GM12891 (cell line): ENCODE measurements at regions not wholly inside any gene's neighbourhood (a gene's known extent, or its start where the extent isn't known, plus 50 kb on each side); places are given as distances from the start of the nearest gene placed in this dataset.
A peak's percentile ranks its signal among the peaks of the same experiment; 100 is the strongest.

ENCODE experiments used
- DNase-seq: peaks from one replicate; pipeline ENCODE4 v3.0.0; 2011; ENCODE audit warnings: low spot score; ENCODE audit not compliant: insufficient read length
- FAIRE-seq: peaks from 2 replicates; lab custom pipeline; 2011; peaks lifted over from hg19 to GRCh38; lab: Jason Lieb, UNC
- PAX5 ChIP-seq: IDR thresholded peaks from 2 replicates; pipeline ENCODE4 v1.6.1; 2011; ENCODE audit warnings: low read length, moderate library complexity, mild to moderate bottlenecking; ENCODE audit not compliant: insufficient read depth, severe bottlenecking
- POLR2A ChIP-seq: IDR thresholded peaks from 2 replicates; pipeline ENCODE4 v1.6.1; 2011; ENCODE audit warnings: low read depth, low read length, control low read depth
- POLR2AphosphoS5 ChIP-seq: IDR thresholded peaks from 2 replicates; pipeline ENCODE4 v1.6.1; 2011; ENCODE audit warnings: low read depth, low read length, control low read depth
- POU2F2 ChIP-seq: IDR thresholded peaks from 2 replicates; pipeline ENCODE4 v1.6.1; 2011; ENCODE audit warnings: low read depth, mild to moderate bottlenecking, control low read depth, low read length, moderate library complexity
- SPI1 ChIP-seq: IDR thresholded peaks from 2 replicates; pipeline ENCODE4 v1.6.1; 2011; ENCODE audit warnings: low read depth, low read length, control low read depth
- TAF1 ChIP-seq: IDR thresholded peaks from 2 replicates; pipeline ENCODE4 v1.6.1; 2011; ENCODE audit warnings: low read depth, low read length, control low read depth

DNA sequence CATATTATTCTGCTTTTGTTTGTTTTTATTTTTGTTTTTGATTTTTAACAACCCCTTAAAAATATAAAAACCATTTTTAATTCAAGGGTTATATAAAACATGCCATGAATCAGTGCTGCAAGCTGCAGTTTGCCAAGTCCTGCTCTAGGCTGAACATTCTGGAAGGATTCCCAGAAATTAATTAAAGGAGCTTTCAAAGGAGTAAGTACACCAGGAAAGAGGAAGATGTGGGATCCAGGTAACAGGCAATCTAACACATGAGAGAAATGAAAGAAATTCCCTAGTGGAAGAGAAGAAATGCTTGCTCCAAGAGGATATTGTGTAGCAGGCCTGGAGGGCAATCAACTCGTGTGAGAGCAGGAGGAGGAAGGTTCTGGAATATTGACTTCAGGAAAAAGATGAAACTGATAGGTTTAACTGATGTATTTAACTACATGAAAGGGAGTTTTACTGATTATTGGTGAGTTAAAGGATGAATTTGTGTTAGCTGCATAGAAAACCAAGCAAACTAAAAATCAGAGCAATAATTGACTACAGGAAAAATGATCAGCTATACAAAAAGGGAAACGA, 146.0 kb upstream of the PHACTR1 start:
- no peak for FAIRE-seq

DNA sequence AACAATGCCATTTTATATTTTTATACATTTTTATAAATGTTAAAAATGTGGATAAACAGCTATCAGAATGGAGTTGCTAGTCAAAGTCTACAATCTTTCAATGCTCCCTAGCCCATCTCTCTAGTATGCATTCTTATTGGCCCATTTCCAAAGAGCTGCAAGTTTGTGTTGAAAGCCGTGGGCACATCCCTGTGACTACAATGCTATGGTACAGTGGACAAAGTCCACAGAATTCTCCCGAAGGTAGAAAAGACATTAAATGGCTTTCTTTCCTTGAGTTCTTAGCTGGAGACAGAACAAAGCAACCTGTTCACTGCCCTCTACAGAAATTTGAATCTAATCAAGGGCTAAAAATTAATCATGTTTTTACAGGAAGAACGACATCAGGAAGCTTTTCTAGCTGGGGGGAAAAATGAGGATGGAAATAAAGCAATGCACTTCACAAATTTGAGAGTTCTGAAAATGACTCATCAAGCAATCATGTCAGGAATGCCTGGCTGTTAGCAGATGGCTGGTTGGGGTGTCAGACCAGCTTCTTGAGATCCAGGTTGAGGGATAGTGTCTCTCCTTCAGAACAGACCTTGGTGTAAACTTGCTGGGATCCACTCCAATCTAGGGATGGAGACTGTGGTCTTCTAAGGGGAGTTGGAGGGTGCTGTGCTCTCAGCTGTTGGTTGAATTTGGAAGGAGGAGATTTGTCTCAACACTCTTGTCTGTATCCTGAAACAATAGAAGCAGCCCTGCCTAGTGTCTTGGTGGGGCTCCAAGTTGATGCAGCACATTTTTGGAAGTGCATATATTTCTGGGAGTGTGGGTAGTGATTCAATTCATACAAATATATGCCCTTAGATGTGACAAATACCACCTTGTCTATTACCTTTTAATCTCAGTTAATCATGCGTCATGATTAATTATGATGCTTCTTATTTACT, 143.4 kb upstream of the PHACTR1 start:
- no peak for FAIRE-seq
- TF ChIP-seq POU2F2 (no peak), POLR2AphosphoS5 (no peak), PAX5 (no peak), POLR2A (no peak), TAF1 (no peak), SPI1 (no peak)

More for the DNA sequence above, 146.0 kb upstream of the PHACTR1 start:
- TF ChIP-seq TAF1 (no peak), POU2F2 (no peak), POLR2AphosphoS5 (no peak), POLR2A (no peak), SPI1 (no peak), PAX5 (no peak)
- no peak for DNase-seq

DNA sequence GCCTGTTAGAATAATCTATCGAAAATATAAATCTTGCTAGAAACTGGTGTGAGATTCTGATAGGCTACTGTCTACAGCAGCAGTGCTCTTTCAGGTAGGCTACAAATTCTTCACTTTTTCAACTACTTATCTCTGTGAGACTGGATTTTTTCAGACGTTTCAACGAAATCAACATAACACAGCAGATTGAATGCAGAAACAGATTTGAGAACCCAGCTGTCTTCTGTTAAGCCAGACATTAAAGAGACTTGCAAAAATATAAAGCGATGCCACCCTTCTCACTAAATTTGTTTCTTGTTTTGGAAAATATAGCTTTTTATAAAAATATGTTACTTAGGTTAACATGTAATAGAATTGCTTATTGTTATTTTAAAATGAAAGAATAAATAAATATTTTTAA, 140.6 kb upstream of the PHACTR1 start:
- FAIRE-seq (no peak), DNase-seq (no peak)
- TF ChIP-seq SPI1 (no peak), TAF1 (no peak), PAX5 (no peak), POU2F2 (no peak), POLR2A (no peak), POLR2AphosphoS5 (no peak)

More for the DNA sequence above, 143.4 kb upstream of the PHACTR1 start:
- DNase-seq: no peak

DNA sequence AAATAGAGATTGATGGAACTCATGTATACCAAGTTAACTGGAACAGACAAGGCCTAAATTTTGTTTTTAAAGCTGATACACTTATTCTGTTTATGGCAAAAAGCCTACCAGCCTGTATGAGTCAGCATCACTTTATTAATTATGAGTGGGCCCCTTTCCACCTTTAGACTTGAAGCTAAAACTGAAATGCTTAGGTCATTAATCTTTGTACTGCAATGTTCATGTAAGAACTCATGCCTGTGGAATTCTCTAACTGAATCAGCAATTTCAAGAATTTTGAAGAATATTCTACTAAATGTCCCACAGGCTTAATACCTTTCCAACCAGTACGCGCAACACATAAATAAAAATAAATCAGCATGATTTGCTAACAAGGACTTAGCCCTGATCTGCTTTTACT, 140.2 kb upstream of the PHACTR1 start:
- FAIRE-seq: no peak
- TF ChIP-seq POLR2A (no peak), POU2F2 (no peak), SPI1 (no peak), TAF1 (no peak)
- DNase-seq: no peak

DNA sequence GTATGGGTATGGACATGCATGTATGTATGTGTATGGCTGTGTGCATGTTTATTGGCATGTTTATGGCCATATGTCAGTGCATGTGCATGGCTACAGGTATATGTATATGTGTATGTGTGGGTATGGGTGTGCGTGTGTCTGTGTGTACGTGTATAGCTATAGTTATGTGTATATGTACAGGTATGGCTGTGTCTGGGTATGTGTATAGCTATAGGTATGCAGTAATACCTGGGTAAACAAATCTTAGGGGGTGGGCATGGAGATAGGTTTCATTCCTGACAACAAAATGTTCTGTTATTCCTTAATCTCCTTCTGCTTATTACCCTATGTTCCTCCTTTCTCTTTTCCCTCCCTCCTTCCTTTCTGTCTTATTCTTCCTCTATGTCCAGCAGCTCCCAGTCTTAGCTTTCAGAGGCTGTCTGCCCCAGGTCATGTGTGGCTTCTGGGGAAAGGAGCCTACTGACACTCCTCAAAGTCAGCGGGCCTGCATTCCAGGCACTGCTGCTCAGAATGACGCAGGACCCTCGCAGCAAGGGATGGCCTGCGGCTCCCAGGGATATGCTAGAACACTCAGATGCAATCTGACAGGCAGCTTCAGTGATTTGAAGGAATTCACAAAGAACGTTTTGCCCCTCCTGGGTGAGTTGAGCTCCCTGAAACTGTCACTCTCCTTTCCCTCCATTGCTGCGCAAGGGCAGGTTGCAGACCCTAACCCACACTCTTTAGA, 139.3 kb upstream of the PHACTR1 start:
- no peak for TF ChIP-seq SPI1
- TF ChIP-seq POU2F2: no peak
- no peak for TF ChIP-seq TAF1
- TF ChIP-seq POLR2A: no peak
- FAIRE-seq: peak; percentile 20
- no peak for DNase-seq

DNA sequence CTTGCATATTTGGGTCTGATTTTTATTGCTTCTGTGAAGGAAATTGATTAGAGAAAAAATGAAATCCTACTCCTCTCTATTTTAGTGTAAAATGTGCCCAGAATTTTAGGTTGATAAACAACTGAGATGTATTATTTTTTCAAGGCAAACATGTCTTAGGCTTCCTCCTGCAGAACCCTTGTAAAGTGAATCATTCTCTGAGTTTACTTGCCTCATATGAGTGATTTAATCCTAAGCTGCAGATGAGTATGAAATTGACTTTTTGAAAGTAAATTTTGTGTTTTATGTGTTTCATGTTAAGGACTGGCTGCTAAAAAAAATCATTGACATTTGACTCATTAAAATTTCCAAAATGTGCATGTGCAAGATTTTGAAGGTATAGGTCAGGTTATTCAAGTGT, 138.5 kb upstream of the PHACTR1 start:
- DNase-seq (no peak), FAIRE-seq (no peak)
- TF ChIP-seq POLR2A (no peak), SPI1 (no peak), PAX5 (no peak), POU2F2 (no peak), TAF1 (no peak), POLR2AphosphoS5 (no peak)

DNA sequence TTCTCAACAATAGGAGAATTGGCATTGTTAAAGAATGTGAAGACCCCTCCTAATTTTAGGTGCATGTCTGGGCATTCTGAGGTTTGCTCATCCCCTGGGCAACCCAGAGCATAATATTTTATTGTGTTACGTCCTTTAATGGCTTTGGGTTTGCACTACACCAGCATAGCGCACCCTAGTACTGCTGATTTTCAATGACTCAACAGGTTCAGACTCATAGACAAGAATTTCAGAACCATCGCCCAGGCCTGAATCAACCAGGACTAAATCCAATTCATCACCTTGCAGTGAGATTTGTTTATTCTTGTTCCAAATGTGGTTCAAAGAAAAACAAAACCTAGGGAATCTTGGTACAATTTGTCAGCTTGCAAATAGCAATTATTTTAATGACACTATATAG, 137.8 kb upstream of the PHACTR1 start:
- DNase-seq (no peak), FAIRE-seq (no peak)
- TF ChIP-seq POLR2A (no peak), SPI1 (no peak), PAX5 (no peak), TAF1 (no peak), POLR2AphosphoS5 (no peak), POU2F2 (no peak)

DNA sequence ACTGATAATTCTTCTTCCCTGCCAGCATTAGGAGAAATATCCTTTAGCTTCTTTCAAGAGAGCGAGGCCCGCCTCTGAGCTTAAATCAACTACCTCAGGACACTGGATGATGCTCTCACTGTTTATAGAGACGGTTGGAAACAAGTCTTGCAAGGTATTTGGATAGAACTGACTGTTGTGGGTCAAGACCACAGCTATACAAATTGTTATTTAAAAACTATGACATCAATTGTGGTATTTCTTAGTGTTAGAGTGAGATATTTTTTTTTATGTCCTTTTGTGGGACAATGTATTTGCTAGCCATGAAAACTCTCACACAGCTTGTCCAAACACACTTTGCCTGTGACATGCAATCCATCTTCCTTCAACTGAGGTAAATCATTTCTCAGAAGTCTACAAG, 136.3 kb upstream of the PHACTR1 start:
- no peak for FAIRE-seq
- TF ChIP-seq PAX5: no peak
- TF ChIP-seq TAF1: no peak
- TF ChIP-seq SPI1: no peak
- TF ChIP-seq POLR2A: no peak
- DNase-seq: no peak
